RWPE2 (cell line): ENCODE measurements at regions not wholly inside any gene's neighbourhood (a gene's known extent, or its start where the extent isn't known, plus 50 kb on each side); places are given as distances from the start of the nearest gene placed in this dataset.

Experiments used
- ATAC-seq: fragments of 200-7000 bp; cut with Tn5 transposase; 3 replicates; pipeline ENCODE4 v1.9.1; 2021; ENCODE audit warnings: low read depth
- DNase-seq: peaks from one replicate; pipeline ENCODE4 v3.0.0-alpha.2; 2020; ENCODE audit warnings: low spot score
- H3K27ac ChIP-seq: fragments of 450-650 bp; 2 replicates; pipeline ENCODE4 v1.5.1; 2017; ENCODE audit warnings: mild to moderate bottlenecking; ENCODE audit not compliant: poor library complexity, severe bottlenecking
- H3K27me3 ChIP-seq: fragments of 250-450 bp; sonication (Bioruptor Pico); 2 replicates; pipeline ENCODE4 v1.5.1; 2021; ENCODE audit warnings: mild to moderate bottlenecking, moderate library complexity; ENCODE audit not compliant: insufficient read depth, poor library complexity, severe bottlenecking
- H3K36me3 ChIP-seq: fragments of 250-450 bp; sonication (Bioruptor Pico); 2 replicates; pipeline ENCODE4 v1.5.1; 2020; ENCODE audit warnings: low read depth, mild to moderate bottlenecking, moderate library complexity
- H3K4me1 ChIP-seq: fragments of 250-450 bp; sonication (Bioruptor Pico); 2 replicates; pipeline ENCODE4 v1.5.1; 2021; ENCODE audit warnings: mild to moderate bottlenecking, moderate library complexity; ENCODE audit not compliant: insufficient read depth, poor library complexity, severe bottlenecking
- H3K4me3 ChIP-seq: fragments of 250-450 bp; sonication (Bioruptor Pico); 2 replicates; pipeline ENCODE4 v1.5.1; 2021; ENCODE audit warnings: mild to moderate bottlenecking, moderate library complexity; ENCODE audit not compliant: severe bottlenecking
- H3K9me3 ChIP-seq: fragments of 250-450 bp; sonication (Bioruptor Pico); 2 replicates; pipeline ENCODE4 v1.5.1; 2021; ENCODE audit warnings: mild to moderate bottlenecking, moderate library complexity; ENCODE audit not compliant: severe bottlenecking
- TF ChIP-seq, protein P1 (sequence below): fragments of 450-650 bp; IDR thresholded peaks from one replicate; pipeline ENCODE4 v1.5.1; 2017; ENCODE audit warnings: mild to moderate bottlenecking, moderate library complexity; ENCODE audit not compliant: poor library complexity, severe bottlenecking

DNA sequence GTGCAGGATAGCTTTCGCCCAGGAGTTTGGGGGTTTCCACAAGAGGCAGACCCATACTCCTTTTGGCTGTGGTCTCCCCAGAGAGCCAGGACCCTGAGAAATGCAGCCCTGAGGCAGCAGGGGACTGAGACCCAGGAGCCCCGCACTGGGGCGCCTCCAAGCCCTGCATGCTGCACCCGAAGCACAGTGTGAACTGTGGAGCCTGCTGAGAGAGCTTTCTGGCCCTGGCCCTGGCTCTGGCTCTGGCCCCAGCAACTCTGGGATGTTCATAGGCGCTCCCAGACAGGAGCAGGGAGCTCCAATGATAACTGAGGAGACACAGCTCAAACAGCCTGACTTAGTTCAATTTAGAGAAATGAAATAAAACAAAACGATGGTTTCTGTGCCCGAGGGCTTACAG lies 96.4 kb upstream of the TEX51 start:
- no peaks in the 10 kb centered on the region for H3K9me3 ChIP-seq
- H3K27me3 ChIP-seq: peaks cover 8% of the 10 kb centered on the region
- ATAC-seq (peak; percentile 19; the same call in 1 of the 3 replicates), DNase-seq (no peak)
- TF ChIP-seq, protein P1, sequence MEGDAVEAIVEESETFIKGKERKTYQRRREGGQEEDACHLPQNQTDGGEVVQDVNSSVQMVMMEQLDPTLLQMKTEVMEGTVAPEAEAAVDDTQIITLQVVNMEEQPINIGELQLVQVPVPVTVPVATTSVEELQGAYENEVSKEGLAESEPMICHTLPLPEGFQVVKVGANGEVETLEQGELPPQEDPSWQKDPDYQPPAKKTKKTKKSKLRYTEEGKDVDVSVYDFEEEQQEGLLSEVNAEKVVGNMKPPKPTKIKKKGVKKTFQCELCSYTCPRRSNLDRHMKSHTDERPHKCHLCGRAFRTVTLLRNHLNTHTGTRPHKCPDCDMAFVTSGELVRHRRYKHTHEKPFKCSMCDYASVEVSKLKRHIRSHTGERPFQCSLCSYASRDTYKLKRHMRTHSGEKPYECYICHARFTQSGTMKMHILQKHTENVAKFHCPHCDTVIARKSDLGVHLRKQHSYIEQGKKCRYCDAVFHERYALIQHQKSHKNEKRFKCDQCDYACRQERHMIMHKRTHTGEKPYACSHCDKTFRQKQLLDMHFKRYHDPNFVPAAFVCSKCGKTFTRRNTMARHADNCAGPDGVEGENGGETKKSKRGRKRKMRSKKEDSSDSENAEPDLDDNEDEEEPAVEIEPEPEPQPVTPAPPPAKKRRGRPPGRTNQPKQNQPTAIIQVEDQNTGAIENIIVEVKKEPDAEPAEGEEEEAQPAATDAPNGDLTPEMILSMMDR: no peak
- H3K4me1 ChIP-seq: no peaks in the 10 kb centered on the region
- no peak overlapping the region for H3K27ac ChIP-seq
- no peak overlapping the region for H3K4me3 ChIP-seq
- no peaks in the 10 kb centered on the region for H3K36me3 ChIP-seq

GRCh38 chr2:126802774-126803433 lies 95.8 kb upstream of the TEX51 start:
- Histone ChIP-seq H3K4me3 (no peak overlapping the region), H3K27ac (no peak overlapping the region), H3K36me3 (no peaks in the 10 kb centered on the region), H3K27me3 (peaks cover 8% of the 10 kb centered on the region), H3K4me1 (no peaks in the 10 kb centered on the region), H3K9me3 (no peaks in the 10 kb centered on the region)
- TF ChIP-seq, protein P1: no peak
- DNase-seq (no peak), ATAC-seq (no peak)

- H3K4me1 ChIP-seq: no peaks in the 10 kb centered on the region
- ATAC-seq: no peak
- TF ChIP-seq, protein P1: no peak
- no peaks in the 10 kb centered on the region for H3K36me3 ChIP-seq
- H3K27me3 ChIP-seq: peaks cover 8% of the 10 kb centered on the region
- no peak overlapping the region for H3K4me3 ChIP-seq
- no peak overlapping the region for H3K27ac ChIP-seq
- DNase-seq: no peak
- H3K9me3 ChIP-seq: no peaks in the 10 kb centered on the region
Measured at GRCh38 chr2:126803434-126803775, 95.3 kb upstream of the TEX51 start.

- TF ChIP-seq, protein P1: no peak
- Histone ChIP-seq H3K27me3 (peaks cover 6% of the 10 kb centered on the region), H3K4me1 (no peaks in the 10 kb centered on the region), H3K4me3 (no peak overlapping the region), H3K27ac (no peak overlapping the region), H3K9me3 (no peaks in the 10 kb centered on the region), H3K36me3 (no peaks in the 10 kb centered on the region)
- ATAC-seq (no peak), DNase-seq (no peak)
Measured at GRCh38 chr2:126804347-126804746, 94.3 kb upstream of the TEX51 start.

GRCh38 chr2:126808929-126809328 lies 89.8 kb upstream of the TEX51 start:
- TF ChIP-seq, protein P1: no peak
- Histone ChIP-seq H3K9me3 (no peaks in the 10 kb centered on the region), H3K27ac (no peak overlapping the region), H3K27me3 (peaks cover 6% of the 10 kb centered on the region), H3K4me1 (no peaks in the 10 kb centered on the region), H3K4me3 (no peak overlapping the region), H3K36me3 (no peaks in the 10 kb centered on the region)
- DNase-seq (no peak), ATAC-seq (no peak)
